HFF-Myc (cell line): ENCODE measurements at regions not wholly inside any gene's neighbourhood (a gene's known extent, or its start where the extent isn't known, plus 50 kb on each side); places are given as distances from the start of the nearest gene placed in this dataset.
A peak's percentile ranks its signal among the peaks of the same experiment; 100 is the strongest.

Source experiments
- DNase-seq: peaks from one replicate; pipeline ENCODE4 v3.0.0-alpha.2; 2011; ENCODE audit warnings: low read depth; ENCODE audit errors: extremely low read depth
- H3K4me3 ChIP-seq: replicated peaks from 2 replicates; pipeline ENCODE4 v1.5.1; 2011; ENCODE audit warnings: low read depth, mild to moderate bottlenecking, control low read depth, low read length
- CTCF ChIP-seq: IDR thresholded peaks from 2 replicates; pipeline ENCODE4 v1.5.1; 2012; ENCODE audit warnings: mild to moderate bottlenecking, low read depth, low read length, control low read depth; ENCODE audit errors: missing control alignments

- no peak for TF ChIP-seq CTCF
- no peak overlapping the region for H3K4me3 ChIP-seq
- no peak for DNase-seq
Measured at GRCh38 chr5:129356846-129357245, 103.3 kb upstream of the ADAMTS19 start.

- H3K4me3 ChIP-seq, result no peak overlapping the region
- no peak for TF ChIP-seq CTCF
- no peak for DNase-seq
Measured at GRCh38 chr5:129358069-129358468, 102.0 kb upstream of the ADAMTS19 start.

DNA sequence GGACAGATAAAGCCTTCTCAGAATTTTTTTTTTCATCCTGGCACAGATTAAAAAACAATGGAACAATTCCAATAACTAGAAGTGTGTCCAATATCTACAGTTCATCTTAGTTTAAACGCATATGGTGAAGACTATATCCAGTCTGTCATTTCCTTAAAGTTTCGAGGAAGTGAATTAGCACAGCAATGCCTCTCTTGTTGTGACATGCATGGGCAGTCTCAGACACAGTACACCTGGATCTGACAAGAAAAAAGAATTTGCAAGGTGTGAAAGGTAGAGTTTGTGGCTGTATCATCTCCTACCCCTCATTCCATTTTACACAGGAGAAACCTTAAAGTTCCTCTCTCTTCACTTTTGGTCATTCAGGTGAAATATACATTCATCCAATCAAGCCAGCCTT lies 100.6 kb upstream of the ADAMTS19 start:
- H3K4me3 ChIP-seq, result no peak overlapping the region
- no peak for TF ChIP-seq CTCF
- no peak for DNase-seq

DNA sequence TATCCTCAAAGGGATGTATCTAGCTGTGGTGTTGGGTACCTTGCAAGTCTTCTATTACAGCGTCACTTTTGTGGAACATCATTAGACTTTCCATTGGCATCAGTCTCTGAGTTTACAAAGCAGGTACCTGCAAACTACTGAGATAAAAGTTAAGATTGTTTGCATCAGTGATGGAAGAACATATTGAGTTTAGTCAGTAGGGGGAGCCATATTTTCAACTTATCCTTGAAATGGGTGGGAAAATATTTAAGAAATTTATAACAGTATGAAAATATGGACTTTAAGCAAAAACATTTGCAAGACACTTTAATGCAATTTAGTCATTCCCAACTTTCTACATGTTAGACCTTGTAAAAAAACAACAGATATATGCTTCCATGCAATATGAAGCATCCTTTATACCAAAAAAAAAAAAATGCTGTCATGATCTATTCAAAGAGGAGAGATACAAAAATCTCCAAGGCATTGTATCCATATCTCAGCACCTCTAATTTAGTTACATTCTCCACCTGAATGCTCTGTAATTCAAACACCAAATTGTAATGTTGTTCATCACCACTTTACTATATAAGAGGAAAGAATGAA lies 98.6 kb upstream of the ADAMTS19 start:
- H3K4me3 ChIP-seq, result no peak overlapping the region
- TF ChIP-seq CTCF, result peak; percentile 30
- peak; percentile 1 for DNase-seq

DNA sequence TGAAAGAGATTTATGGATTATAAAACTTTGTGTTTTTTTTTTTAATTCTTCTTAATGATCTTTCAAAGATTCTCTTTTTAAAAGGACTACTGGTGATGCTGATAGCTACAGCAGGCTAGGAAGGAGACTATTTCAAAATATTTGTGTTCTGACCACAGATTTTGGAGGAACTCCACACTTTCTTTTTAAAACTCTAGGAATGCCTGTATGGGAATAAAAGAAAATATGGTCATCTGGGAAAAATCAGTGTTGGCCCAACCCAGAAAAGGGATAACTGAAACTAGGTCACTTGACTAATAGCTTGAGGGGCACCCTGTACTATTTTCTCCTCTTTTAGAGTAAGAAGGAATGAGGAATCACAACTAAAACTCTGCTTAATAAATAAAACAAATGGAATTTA lies 97.6 kb upstream of the ADAMTS19 start:
- no peak for TF ChIP-seq CTCF
- DNase-seq, result no peak
- no peak overlapping the region for H3K4me3 ChIP-seq

GRCh38 chr5:129363991-129364390 lies 96.1 kb upstream of the ADAMTS19 start:
- no peak for TF ChIP-seq CTCF
- DNase-seq, result no peak
- H3K4me3 ChIP-seq, result no peak overlapping the region

DNA sequence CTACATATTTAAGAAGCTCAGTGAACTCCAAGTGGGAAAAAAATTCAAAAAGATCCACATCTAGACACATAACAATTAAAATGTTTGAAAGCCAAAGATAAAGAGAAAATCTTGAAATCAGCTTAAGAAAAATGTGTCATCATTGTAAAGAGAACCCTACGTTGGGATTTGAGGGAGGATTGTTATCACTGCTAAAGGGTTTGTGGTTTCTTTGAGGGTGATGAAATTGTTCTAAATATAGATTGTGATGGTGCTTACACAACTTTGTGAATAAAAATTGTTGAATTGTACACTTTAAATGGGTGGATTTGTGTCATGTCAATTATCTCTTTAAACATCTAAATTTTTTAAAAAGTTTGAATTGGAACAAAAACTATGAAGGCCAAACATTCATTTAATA lies 92.2 kb upstream of the ADAMTS19 start:
- no peak for TF ChIP-seq CTCF
- DNase-seq, result no peak
- no peak overlapping the region for H3K4me3 ChIP-seq
